ENCODE measurements at regions not wholly inside any gene's neighbourhood (a gene's known extent, or its start where the extent isn't known, plus 50 kb on each side); places are given as distances from the start of the nearest gene placed in this dataset.
"Not testable (repeated sequence)": the region's sequence is repeated elsewhere in the genome, so short reads cannot be mapped to it uniquely, and the experiment has no call there.

DNA sequence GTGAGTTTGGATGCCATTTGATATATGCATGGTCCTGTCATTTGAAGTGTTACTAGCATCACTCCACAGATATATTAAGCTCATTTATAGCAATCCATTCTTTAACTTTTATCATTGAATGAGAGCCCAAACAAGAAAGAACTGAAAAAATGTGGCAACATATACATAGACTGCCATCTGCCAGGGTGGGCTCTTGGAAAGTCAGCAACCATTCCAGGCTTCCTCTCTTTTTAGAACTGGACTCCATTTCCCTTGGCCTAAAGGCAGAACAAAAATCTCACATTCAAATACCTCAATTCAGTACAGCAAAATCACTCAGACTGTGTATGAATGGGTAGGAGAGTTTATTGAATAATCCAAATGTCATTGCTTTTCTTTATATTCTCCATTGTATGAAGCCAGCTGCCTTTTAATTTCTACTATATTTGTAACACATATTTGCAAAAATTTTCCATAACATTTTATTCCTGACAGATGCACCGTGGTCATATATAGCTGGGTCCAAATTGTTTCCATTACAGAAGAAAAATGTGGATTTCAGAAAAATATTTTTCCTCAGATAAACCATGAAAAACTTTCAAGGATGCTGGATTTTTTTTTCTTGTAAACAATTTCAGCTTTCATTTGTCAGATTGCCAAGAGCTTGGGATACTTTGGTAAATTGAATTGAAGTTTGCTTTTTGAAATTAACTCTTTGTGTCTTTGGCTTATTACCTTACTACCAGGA, 1252.3 kb upstream of the SEL1L start:
- DNase-seq (ENCODE audit: low read depth): no peak
- H3K4me3 ChIP-seq (ENCODE audit: low read depth, low read length): no peak overlapping the region
- TF ChIP-seq, protein P1, sequence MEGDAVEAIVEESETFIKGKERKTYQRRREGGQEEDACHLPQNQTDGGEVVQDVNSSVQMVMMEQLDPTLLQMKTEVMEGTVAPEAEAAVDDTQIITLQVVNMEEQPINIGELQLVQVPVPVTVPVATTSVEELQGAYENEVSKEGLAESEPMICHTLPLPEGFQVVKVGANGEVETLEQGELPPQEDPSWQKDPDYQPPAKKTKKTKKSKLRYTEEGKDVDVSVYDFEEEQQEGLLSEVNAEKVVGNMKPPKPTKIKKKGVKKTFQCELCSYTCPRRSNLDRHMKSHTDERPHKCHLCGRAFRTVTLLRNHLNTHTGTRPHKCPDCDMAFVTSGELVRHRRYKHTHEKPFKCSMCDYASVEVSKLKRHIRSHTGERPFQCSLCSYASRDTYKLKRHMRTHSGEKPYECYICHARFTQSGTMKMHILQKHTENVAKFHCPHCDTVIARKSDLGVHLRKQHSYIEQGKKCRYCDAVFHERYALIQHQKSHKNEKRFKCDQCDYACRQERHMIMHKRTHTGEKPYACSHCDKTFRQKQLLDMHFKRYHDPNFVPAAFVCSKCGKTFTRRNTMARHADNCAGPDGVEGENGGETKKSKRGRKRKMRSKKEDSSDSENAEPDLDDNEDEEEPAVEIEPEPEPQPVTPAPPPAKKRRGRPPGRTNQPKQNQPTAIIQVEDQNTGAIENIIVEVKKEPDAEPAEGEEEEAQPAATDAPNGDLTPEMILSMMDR (IDR thresholded peaks at IDR 0.05; ENCODE audit: insufficient read depth, low read depth, low read length, missing control alignments): no peak

DNA sequence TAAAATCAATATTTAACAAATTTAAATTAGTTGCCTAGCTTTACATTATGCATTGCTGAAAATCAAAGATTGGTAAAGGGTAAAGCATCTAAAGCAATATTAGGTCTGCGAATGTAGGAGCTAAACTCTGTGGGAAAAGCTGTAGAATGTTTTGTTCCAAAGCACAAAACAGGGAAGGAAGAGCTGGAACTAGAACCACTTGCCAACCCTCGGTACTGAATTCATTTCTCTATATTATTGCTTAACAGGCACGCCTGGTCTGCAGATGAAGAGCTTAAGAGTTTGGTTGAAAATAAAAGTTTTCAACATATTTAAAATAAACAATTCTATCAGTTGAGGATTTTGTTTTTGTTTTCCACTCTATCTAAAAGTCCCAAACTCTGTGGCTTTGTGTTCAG, 1252.8 kb upstream of the SEL1L start:
- TF ChIP-seq, protein P1 (IDR thresholded peaks at IDR 0.05; ENCODE audit: insufficient read depth, low read depth, low read length, missing control alignments): no peak
- H3K4me3 ChIP-seq (ENCODE audit: low read depth, low read length): no peak overlapping the region
- no peak for DNase-seq (ENCODE audit: low read depth)

DNA sequence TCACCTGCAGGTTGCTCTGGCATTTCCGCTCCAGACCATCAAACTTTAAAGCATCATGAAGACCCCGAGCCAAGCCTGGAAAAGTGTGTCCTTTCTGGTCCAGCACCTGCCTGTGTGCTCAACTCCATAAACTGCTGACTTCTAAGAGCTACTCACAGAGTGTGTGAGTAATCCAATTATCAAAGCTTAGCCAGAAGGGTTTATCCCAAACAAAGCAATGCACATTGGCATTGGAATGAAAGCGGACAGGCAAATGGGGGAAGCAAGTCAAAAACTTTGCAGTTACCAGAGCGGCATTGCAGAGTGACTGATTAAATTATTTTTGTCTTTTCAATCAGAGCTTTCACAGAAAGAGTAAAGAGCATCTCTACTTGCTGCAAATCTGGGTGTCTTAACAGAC, 1262.4 kb upstream of the SEL1L start:
- TF ChIP-seq, protein P1 (IDR thresholded peaks at IDR 0.05; ENCODE audit: insufficient read depth, low read depth, low read length, missing control alignments): no peak
- H3K4me3 ChIP-seq (ENCODE audit: low read depth, low read length): no peak overlapping the region
- DNase-seq (ENCODE audit: low read depth): no peak

DNA sequence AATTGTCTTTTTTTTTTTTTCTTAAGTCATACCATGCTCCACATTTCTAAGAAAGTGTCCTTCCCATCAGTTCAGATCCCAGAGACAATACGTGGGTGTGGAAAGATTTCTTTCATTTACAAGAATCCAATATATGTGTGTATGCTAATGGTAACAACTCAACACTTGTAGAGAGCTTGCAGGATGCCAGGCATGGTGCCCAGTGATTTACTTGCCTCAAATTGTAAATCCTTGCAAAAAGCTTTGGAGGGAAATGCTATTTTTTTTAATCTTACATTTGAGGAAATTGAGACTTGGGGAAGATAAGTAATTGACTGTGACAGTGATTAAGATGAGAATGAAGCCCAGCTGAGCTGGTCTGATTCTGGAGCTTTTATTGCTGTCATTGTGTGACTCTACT, 1264.6 kb upstream of the SEL1L start:
- no peak overlapping the region for H3K4me3 ChIP-seq (ENCODE audit: low read depth, low read length)
- TF ChIP-seq, protein P1 (IDR thresholded peaks at IDR 0.05; ENCODE audit: insufficient read depth, low read depth, low read length, missing control alignments): no peak
- no peak for DNase-seq (ENCODE audit: low read depth)

- H3K4me3 ChIP-seq (ENCODE audit: low read depth, low read length): no peak overlapping the region
- no peak for DNase-seq (ENCODE audit: low read depth)
- TF ChIP-seq, protein P1 (IDR thresholded peaks at IDR 0.05; ENCODE audit: insufficient read depth, low read depth, low read length, missing control alignments): no peak
Observed at GRCh38 chr14:82805892-82806825, 1272.5 kb upstream of the SEL1L start.

DNA sequence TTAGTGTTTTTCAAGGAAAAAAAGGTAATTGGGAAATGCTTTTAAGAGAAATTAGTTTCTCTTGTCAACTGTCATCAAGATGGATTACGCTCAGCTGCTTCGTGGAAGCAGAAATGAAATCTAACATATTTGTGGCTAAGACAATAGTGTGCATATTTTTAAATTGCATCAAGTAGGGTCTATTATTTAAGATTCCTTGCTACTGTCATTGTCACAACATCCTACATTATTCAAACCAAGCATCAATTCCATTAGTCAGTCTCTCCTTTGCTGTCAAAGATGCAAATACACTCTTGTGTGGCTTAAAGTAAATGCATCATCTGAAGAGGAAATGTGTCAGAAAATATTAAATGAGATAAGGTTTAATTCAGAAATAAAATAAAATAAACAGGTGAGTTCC, 1277.6 kb upstream of the SEL1L start:
- H3K4me3 ChIP-seq (ENCODE audit: low read depth, low read length): no peak overlapping the region
- DNase-seq (ENCODE audit: low read depth): no peak
- TF ChIP-seq, protein P1 (IDR thresholded peaks at IDR 0.05; ENCODE audit: insufficient read depth, low read depth, low read length, missing control alignments): no peak

DNA sequence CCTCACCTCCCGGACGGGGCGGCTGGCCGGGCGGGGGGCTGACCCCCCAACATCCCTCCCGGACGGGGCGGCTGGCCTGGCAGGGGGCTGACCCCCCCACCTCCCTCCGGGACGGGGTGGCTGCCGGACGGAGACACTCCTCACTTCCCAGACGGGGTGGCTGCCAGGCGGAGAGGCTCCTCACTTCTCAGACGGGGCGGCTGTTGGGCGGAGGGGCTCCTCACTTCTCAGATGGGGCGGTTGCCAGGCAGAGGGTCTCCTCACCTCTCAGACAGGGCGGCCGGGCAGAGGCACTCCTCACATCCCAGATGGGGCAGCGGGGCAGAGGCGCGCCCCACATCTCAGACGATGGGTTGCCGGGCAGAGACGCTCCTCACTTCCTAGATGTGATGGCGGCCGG, 1280.7 kb upstream of the SEL1L start:
- H3K4me3 ChIP-seq (ENCODE audit: low read depth, low read length); DNase-seq (ENCODE audit: low read depth): not testable (repeated sequence)

Data from GM12865 (cell line).